ENCODE measurements at regions not wholly inside any gene's neighbourhood (a gene's known extent, or its start where the extent isn't known, plus 50 kb on each side); places are given as distances from the start of the nearest gene placed in this dataset.
A peak's percentile ranks its signal among the peaks of the same experiment; 100 is the strongest.
"Not testable (repeated sequence)": the region's sequence is repeated elsewhere in the genome, so short reads cannot be mapped to it uniquely, and the experiment has no call there.

- H3K9me3 Mint-ChIP-seq, result no peaks in the 10 kb centered on the region
These were observed 62.4 kb upstream of the TNIK start for GRCh38 chr3:171522651-171523050.

GRCh38 chr3:171519423-171519822 lies 59.2 kb upstream of the TNIK start:
- H3K4me1 Mint-ChIP-seq (ENCODE audit: low read depth in 2 of 2); DNase-seq; H3K9me3 Mint-ChIP-seq; H3K4me3 Mint-ChIP-seq; H3K36me3 Mint-ChIP-seq (ENCODE audit: insufficient read depth); ATAC-seq (replicated peaks): not testable (repeated sequence)
- Mint-ChIP-seq H3K27me3 (peaks cover 14 to 35% of the 10 kb centered on the region in 2 donors), H3K27ac (peak overlapping the region in 1 of 2 donors; percentile 22)

More at GRCh38 chr3:171522651-171523050, 62.4 kb upstream of the TNIK start:
- Mint-ChIP-seq H3K27ac (no peak overlapping the region), H3K36me3 (ENCODE audit: insufficient read depth) (peaks cover 3% of the 10 kb centered on the region), H3K27me3 (peaks cover 1 to 18% of the 10 kb centered on the region in 2 donors), H3K4me3 (no peak overlapping the region), H3K4me1 (ENCODE audit: low read depth in 2 of 2) (no peaks in the 10 kb centered on the region)
- DNase-seq (no peak), ATAC-seq (replicated peaks) (no peak)

DNA sequence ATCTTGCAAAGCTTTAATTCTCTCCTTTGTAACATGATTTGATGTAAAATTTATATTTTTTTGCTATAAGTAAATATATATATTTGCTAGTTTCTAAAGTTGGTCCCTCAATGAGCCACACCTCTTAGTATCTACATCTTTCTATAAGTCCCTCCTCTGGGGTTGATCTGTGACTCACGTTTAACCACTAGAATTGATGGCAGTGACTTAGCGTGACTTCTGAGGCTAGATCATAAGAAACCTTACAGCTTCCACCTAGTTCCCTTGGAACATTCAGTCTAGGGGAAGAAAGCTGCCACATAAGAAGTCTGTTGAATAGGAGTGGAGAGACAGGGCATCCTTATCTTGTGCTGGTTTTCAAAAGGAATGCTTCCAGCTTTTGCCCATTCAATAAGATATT lies 56.6 kb upstream of the TNIK start:
- no peaks in the 10 kb centered on the region for H3K9me3 Mint-ChIP-seq
- peaks cover 14 to 35% of the 10 kb centered on the region in 2 donors for H3K27me3 Mint-ChIP-seq
- H3K36me3 Mint-ChIP-seq (ENCODE audit: insufficient read depth), result no peaks in the 10 kb centered on the region
- no peak for ATAC-seq (replicated peaks)
- H3K4me3 Mint-ChIP-seq, result no peak overlapping the region
- H3K4me1 Mint-ChIP-seq (ENCODE audit: low read depth in 2 of 2), result no peaks in the 10 kb centered on the region
- no peak for DNase-seq
- H3K27ac Mint-ChIP-seq, result no peak overlapping the region

GRCh38 chr3:171514466-171514865 lies 54.3 kb upstream of the TNIK start:
- Mint-ChIP-seq H3K27ac (no peak overlapping the region), H3K4me3 (no peak overlapping the region), H3K36me3 (ENCODE audit: insufficient read depth) (no peaks in the 10 kb centered on the region), H3K4me1 (ENCODE audit: low read depth in 2 of 2) (no peaks in the 10 kb centered on the region), H3K27me3 (peaks cover 14 to 33% of the 10 kb centered on the region in 2 donors), H3K9me3 (no peaks in the 10 kb centered on the region)
- no peak for ATAC-seq (replicated peaks)
- DNase-seq, result no peak

- no peaks in the 10 kb centered on the region for H3K9me3 Mint-ChIP-seq
- H3K27me3 Mint-ChIP-seq, result peaks cover 6 to 9% of the 10 kb centered on the region in 2 donors
- no peak overlapping the region for H3K27ac Mint-ChIP-seq
- no peaks in the 10 kb centered on the region for H3K4me1 Mint-ChIP-seq (ENCODE audit: low read depth in 2 of 2)
- DNase-seq, result no peak
- no peaks in the 10 kb centered on the region for H3K36me3 Mint-ChIP-seq (ENCODE audit: insufficient read depth)
- H3K4me3 Mint-ChIP-seq, result no peak overlapping the region
- no peak for ATAC-seq (replicated peaks)
These were observed 51.2 kb upstream of the TNIK start for GRCh38 chr3:171511450-171511849.

Data from effector memory CD8-positive, alpha-beta T cell (primary cell).